Pancreas (tissue), 10 donors: ENCODE measurements at regions not wholly inside any gene's neighbourhood (a gene's known extent, or its start where the extent isn't known, plus 50 kb on each side); places are given as distances from the start of the nearest gene placed in this dataset.

ENCODE experiments used
- ATAC-seq, 4 donors: fragments of 200-7000 bp; cut with Tn5 transposase; one replicate each; pipeline versions ENCODE4 v1.8.0 to v1.9.1; 2020; ENCODE audit warnings: mild to moderate bottlenecking in 4 of 4, moderate library complexity in 4 of 4
- DNase-seq, 6 donors: peaks; one replicate each; pipeline ENCODE4 v3.0.0-alpha.2; 2020
- FAIRE-seq: peaks from 2 replicates; lab custom pipeline; 2012; peaks lifted over from hg19 to GRCh38; lab: Jason Lieb, UNC
- H3K27ac ChIP-seq, 4 donors: fragments of 200-600 bp; sonication (generic); 1 replicate in 3 of 4; 2 replicates in 1 of 4; pipeline versions ENCODE4 v1.5.0 to v1.8.0; 2020
- H3K27me3 ChIP-seq, 4 donors: fragments of 200-600 bp; one replicate each; pipeline ENCODE4 v1.8.0; 2021
- H3K36me3 ChIP-seq, 3 donors: fragments of 200-600 bp; sonication (generic) in 1 of 3; one replicate each; pipeline versions ENCODE4 v1.5.0 to v1.8.0; 2020 to 2021
- H3K4me1 ChIP-seq, 3 donors: fragments of 200-600 bp; one replicate each; pipeline ENCODE4 v1.8.0; 2021
- H3K4me3 ChIP-seq, 4 donors: fragments of 200-600 bp; sonication (generic) in 2 of 4; one replicate each; pipeline versions ENCODE4 v1.5.0 to v1.8.0; 2020 to 2021
- H3K9me3 ChIP-seq, 4 donors: fragments of 200-600 bp; one replicate each; pipeline ENCODE4 v1.8.0; 2021
- CTCF ChIP-seq, 4 donors: fragments of 200-600 bp; sonication (generic) in 3 of 4; IDR thresholded peaks; one replicate each; pipeline versions ENCODE4 v1.5.0 to v1.8.0; 2021; ENCODE audit warnings: antibody characterized with exemption in 4 of 4
- whole genome bisulfite sequencing, 2 donors: extraction: QIAGEN DNeasy Blood & Tissue Kit; methylation state at CpG; one replicate each; pipeline ENCODE4 v1.1.7; 2013; 5-methylcytosine and 5-hydroxymethylcytosine counted together
- intact Hi-C, 3 donors: fragments of 100-400 bp; cut with DNase I; formaldehyde crosslinking; loops; one replicate each; pipeline versions ENCODE4 v1.11.1 to v1.14.2; 2022
- donor health status: healthy with polysubstance abuse.
- donor health status: DM: no; HTN: no; CAD: no; lungs with moderate emphysema.
- donor health status: DM: no; HTN: no; CAD: no.
- donor health status: control.
- donor health status: control.
- donor health status: Bipolar disorder and iron deficiency.
- donor health status: DM: yes; HTN: yes; CAD: no.
- donor health status: DM: no; HTN: no; CAD: no.
- donor health status: DM: no; HTN: no; CAD: no.
- donor health status: DM: yes; HTN: yes; CAD: no.

- WGBS, 2 donors: 64 to 68% methylated on average over 2 of the region's 2 CpGs
These were observed 87.2 kb upstream of the GNAZ start for GRCh38 chr22:22983123-22983522.

GRCh38 chr22:22983816-22984215, 86.5 kb upstream of the GNAZ start:
- no peaks in the 10 kb centered on the region for H3K27me3 ChIP-seq
- H3K4me3 ChIP-seq: no peak overlapping the region
- WGBS, 2 donors: 0 to 59% methylated on average over 1 of the region's 1 CpG
- H3K27ac ChIP-seq: no peak overlapping the region
- H3K9me3 ChIP-seq: no peaks in the 10 kb centered on the region
- intact Hi-C loops: no loop called here
- H3K4me1 ChIP-seq: no peaks in the 10 kb centered on the region
- no peak for TF ChIP-seq CTCF (IDR thresholded peaks at IDR 0.05)
- DNase-seq (no peak), ATAC-seq (no peak), FAIRE-seq (no peak)
- H3K36me3 ChIP-seq: no peaks in the 10 kb centered on the region

More at GRCh38 chr22:22983123-22983522, 87.2 kb upstream of the GNAZ start:
- H3K9me3 ChIP-seq: no peaks in the 10 kb centered on the region
- ATAC-seq (no peak), FAIRE-seq (no peak), DNase-seq (no peak)
- H3K36me3 ChIP-seq: no peaks in the 10 kb centered on the region
- intact Hi-C loops: no loop called here
- no peaks in the 10 kb centered on the region for H3K27me3 ChIP-seq
- no peaks in the 10 kb centered on the region for H3K4me1 ChIP-seq
- no peak for TF ChIP-seq CTCF (IDR thresholded peaks at IDR 0.05)
- H3K27ac ChIP-seq: no peak overlapping the region
- no peak overlapping the region for H3K4me3 ChIP-seq

- Histone ChIP-seq H3K36me3 (no peaks in the 10 kb centered on the region), H3K27ac (no peak overlapping the region), H3K4me1 (no peaks in the 10 kb centered on the region), H3K9me3 (no peaks in the 10 kb centered on the region), H3K4me3 (no peak overlapping the region), H3K27me3 (no peaks in the 10 kb centered on the region)
- FAIRE-seq (no peak), DNase-seq (no peak), ATAC-seq (no peak)
- WGBS, 2 donors: 76 to 79% methylated on average over 2 of the region's 2 CpGs
- intact Hi-C loops: no loop called here
- TF ChIP-seq CTCF (IDR thresholded peaks at IDR 0.05): no peak
These were observed 85.4 kb upstream of the GNAZ start for GRCh38 chr22:22984967-22985366.

GRCh38 chr22:22986008-22986407, 84.3 kb upstream of the GNAZ start:
- H3K4me3 ChIP-seq: no peak overlapping the region
- DNase-seq (no peak), ATAC-seq (no peak), FAIRE-seq (no peak)
- WGBS, 2 donors: 80 to 84% methylated on average over 2 of the region's 2 CpGs
- TF ChIP-seq CTCF (IDR thresholded peaks at IDR 0.05): no peak
- H3K27ac ChIP-seq: no peak overlapping the region
- H3K27me3 ChIP-seq: no peaks in the 10 kb centered on the region
- H3K9me3 ChIP-seq: no peaks in the 10 kb centered on the region
- H3K36me3 ChIP-seq: no peaks in the 10 kb centered on the region
- intact Hi-C loops: no loop called here
- H3K4me1 ChIP-seq: no peaks in the 10 kb centered on the region

- intact Hi-C loops: no loop called here
- no peaks in the 10 kb centered on the region for H3K27me3 ChIP-seq
- H3K36me3 ChIP-seq: no peaks in the 10 kb centered on the region
- no peak for ATAC-seq
- H3K9me3 ChIP-seq: no peaks in the 10 kb centered on the region
- H3K4me3 ChIP-seq: no peak overlapping the region
- H3K27ac ChIP-seq: no peak overlapping the region
- no peak for TF ChIP-seq CTCF (IDR thresholded peaks at IDR 0.05)
- DNase-seq: no peak
- WGBS, 2 donors: 76 to 87% methylated on average over 3 of the region's 3 CpGs
- H3K4me1 ChIP-seq: no peaks in the 10 kb centered on the region
- FAIRE-seq: no peak
These were observed 83.7 kb upstream of the GNAZ start for GRCh38 chr22:22986640-22987039.
